MCF 10A (cell line): ENCODE measurements at regions not wholly inside any gene's neighbourhood (a gene's known extent, or its start where the extent isn't known, plus 50 kb on each side); places are given as distances from the start of the nearest gene placed in this dataset.

ENCODE experiments used
- BruUV-seq: library from RNA; stranded (reverse); fragments of 400-500 nt; replicated peaks from 2 replicates; lab custom pipeline; 2021; lab: Mats Ljungman, UMichigan
- CTCF ChIA-PET: fragments of 300-600 bp; sonication (Branson Sonifier 250); formaldehyde crosslinking; extraction: SDS; loops from one replicate; lab custom pipeline; 2021; ENCODE audit warnings: antibody characterized with exemption, inconsistent platforms; lab: Yijun Ruan, JAX
- POLR2A ChIA-PET: fragments of 300-600, 350-650 bp; sonication (Branson Sonifier 250); formaldehyde crosslinking; extraction: SDS; loops from one replicate; lab custom pipeline; 2020; ENCODE audit warnings: antibody characterized with exemption, inconsistent platforms; lab: Yijun Ruan, JAX
- DNase-seq: peaks from one replicate; pipeline ENCODE4 v3.0.0-alpha.2; 2018; ENCODE audit not compliant: unreplicated experiment
- H3K27ac Mint-ChIP-seq: one replicate; pipeline ENCODE4 v1.8.0; 2022; ENCODE audit warnings: mild to moderate bottlenecking, low read depth, mixed read lengths; ENCODE audit not compliant: unreplicated experiment
- H3K27me3 Mint-ChIP-seq: one replicate; pipeline ENCODE4 v1.8.0; 2022; ENCODE audit warnings: mixed read lengths; ENCODE audit not compliant: insufficient read depth, unreplicated experiment
- H3K36me3 Mint-ChIP-seq: one replicate; pipeline ENCODE4 v1.8.0; 2022; ENCODE audit warnings: mild to moderate bottlenecking, moderate library complexity, mixed read lengths; ENCODE audit not compliant: insufficient read depth, unreplicated experiment
- H3K4me1 Mint-ChIP-seq: one replicate; pipeline ENCODE4 v1.8.0; 2022; ENCODE audit warnings: mixed read lengths; ENCODE audit not compliant: insufficient read depth, unreplicated experiment
- H3K4me3 Mint-ChIP-seq: one replicate; pipeline ENCODE4 v1.8.0; 2022; ENCODE audit warnings: mild to moderate bottlenecking, moderate library complexity, mixed read lengths; ENCODE audit not compliant: unreplicated experiment
- H3K9me3 Mint-ChIP-seq: one replicate; pipeline ENCODE4 v1.8.0; 2022; ENCODE audit warnings: mixed read lengths; ENCODE audit not compliant: unreplicated experiment
- intact Hi-C: fragments of 100-400 bp; cut with micrococcal nuclease; formaldehyde crosslinking; loops from 2 replicates; pipeline ENCODE4 v1.14.1; 2022
- TF ChIP-seq, protein P1 (sequence below): fragments of 200-600 bp; IDR thresholded peaks from one replicate; pipeline ENCODE4 v1.8.0; 2022; ENCODE audit warnings: antibody characterized with exemption, mild to moderate bottlenecking; ENCODE audit not compliant: unreplicated experiment

- Mint-ChIP-seq H3K4me3 (no peak overlapping the region), H3K27ac (no peak overlapping the region), H3K9me3 (peaks cover 7% of the 10 kb centered on the region), H3K27me3 (peaks cover 5% of the 10 kb centered on the region), H3K4me1 (no peaks in the 10 kb centered on the region), H3K36me3 (no peaks in the 10 kb centered on the region)
- BruUV-seq, result no TSS peak
- no peak for DNase-seq
- ChIA-PET POLR2A (interaction anchor here (0.6 kb wide), 1 partner anchor 38 kb away, joined by 3 read pairs; no protein-coding TSS in a partner anchor), CTCF (no interaction called here)
- intact Hi-C loops, result no loop called here
- TF ChIP-seq, protein P1, sequence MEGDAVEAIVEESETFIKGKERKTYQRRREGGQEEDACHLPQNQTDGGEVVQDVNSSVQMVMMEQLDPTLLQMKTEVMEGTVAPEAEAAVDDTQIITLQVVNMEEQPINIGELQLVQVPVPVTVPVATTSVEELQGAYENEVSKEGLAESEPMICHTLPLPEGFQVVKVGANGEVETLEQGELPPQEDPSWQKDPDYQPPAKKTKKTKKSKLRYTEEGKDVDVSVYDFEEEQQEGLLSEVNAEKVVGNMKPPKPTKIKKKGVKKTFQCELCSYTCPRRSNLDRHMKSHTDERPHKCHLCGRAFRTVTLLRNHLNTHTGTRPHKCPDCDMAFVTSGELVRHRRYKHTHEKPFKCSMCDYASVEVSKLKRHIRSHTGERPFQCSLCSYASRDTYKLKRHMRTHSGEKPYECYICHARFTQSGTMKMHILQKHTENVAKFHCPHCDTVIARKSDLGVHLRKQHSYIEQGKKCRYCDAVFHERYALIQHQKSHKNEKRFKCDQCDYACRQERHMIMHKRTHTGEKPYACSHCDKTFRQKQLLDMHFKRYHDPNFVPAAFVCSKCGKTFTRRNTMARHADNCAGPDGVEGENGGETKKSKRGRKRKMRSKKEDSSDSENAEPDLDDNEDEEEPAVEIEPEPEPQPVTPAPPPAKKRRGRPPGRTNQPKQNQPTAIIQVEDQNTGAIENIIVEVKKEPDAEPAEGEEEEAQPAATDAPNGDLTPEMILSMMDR, result no peak
Observed at GRCh38 chr2:177101930-177102329, 110.7 kb upstream of the HNRNPA3 start.

- intact Hi-C loops, result no loop called here
- Mint-ChIP-seq H3K27me3 (peaks cover 35% of the 10 kb centered on the region), H3K36me3 (no peaks in the 10 kb centered on the region), H3K4me3 (no peak overlapping the region), H3K9me3 (peaks cover 6% of the 10 kb centered on the region), H3K27ac (no peak overlapping the region), H3K4me1 (no peaks in the 10 kb centered on the region)
- CTCF ChIA-PET, result interaction anchor here (0.6 kb wide), 1 partner anchor 369 kb away, joined by 3 read pairs; no protein-coding TSS in a partner anchor
- peak; percentile 21 for DNase-seq
- POLR2A ChIA-PET, result no interaction called here
- BruUV-seq, result no TSS peak
- TF ChIP-seq, protein P1, result peak; percentile 10
Observed at GRCh38 chr2:177106212-177106611, 106.4 kb upstream of the HNRNPA3 start.

GRCh38 chr2:177108890-177109289 lies 103.7 kb upstream of the HNRNPA3 start:
- TF ChIP-seq, protein P1, result no peak
- DNase-seq, result no peak
- H3K27ac Mint-ChIP-seq, result no peak overlapping the region
- intact Hi-C loops, result no loop called here
- no peak overlapping the region for H3K4me3 Mint-ChIP-seq
- BruUV-seq, result no TSS peak
- no peaks in the 10 kb centered on the region for H3K4me1 Mint-ChIP-seq
- CTCF ChIA-PET, result no interaction called here
- POLR2A ChIA-PET, result no interaction called here
- H3K9me3 Mint-ChIP-seq, result no peaks in the 10 kb centered on the region
- no peaks in the 10 kb centered on the region for H3K36me3 Mint-ChIP-seq
- H3K27me3 Mint-ChIP-seq, result peaks cover 58% of the 10 kb centered on the region

DNA sequence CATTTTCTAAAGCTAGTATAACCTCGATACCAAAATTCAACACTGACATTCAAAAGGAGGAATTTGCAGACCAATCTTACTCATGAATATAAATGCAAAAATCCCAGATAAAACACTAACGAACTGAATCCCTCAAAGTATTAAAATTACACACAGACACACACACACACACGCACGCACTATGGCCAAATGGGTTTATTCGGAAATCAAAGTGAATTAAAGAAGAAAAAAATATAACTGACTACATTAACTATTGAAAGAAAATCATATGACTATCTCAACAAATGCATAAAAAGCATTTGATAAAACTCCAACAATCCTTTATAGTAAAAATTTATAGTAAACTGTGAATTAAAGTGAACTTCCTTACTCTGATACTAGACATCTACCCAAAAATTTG lies 97.9 kb upstream of the HNRNPA3 start:
- Mint-ChIP-seq H3K9me3 (no peaks in the 10 kb centered on the region), H3K27ac (no peak overlapping the region), H3K36me3 (no peaks in the 10 kb centered on the region), H3K27me3 (peaks cover 78% of the 10 kb centered on the region), H3K4me3 (no peak overlapping the region), H3K4me1 (peaks cover 6% of the 10 kb centered on the region)
- ChIA-PET CTCF (interaction anchor here (1.0 kb wide), 1 partner anchor 34 kb away, joined by 5 read pairs; no protein-coding TSS in a partner anchor), POLR2A (no interaction called here)
- intact Hi-C loops, result no loop called here
- no peak for DNase-seq
- TF ChIP-seq, protein P1, result no peak
- BruUV-seq, result no TSS peak
